B cell (primary cell): ENCODE measurements at regions not wholly inside any gene's neighbourhood (a gene's known extent, or its start where the extent isn't known, plus 50 kb on each side); places are given as distances from the start of the nearest gene placed in this dataset.

Experiments used
- ATAC-seq: fragments of 200-7000 bp; cut with Tn5 transposase; one replicate; pipeline ENCODE4 v1.10.0; 2021; ENCODE audit warnings: low read depth, mild to moderate bottlenecking, moderate number of reproducible peaks, moderate library complexity
- CTCF ChIA-PET: fragments of 350-600 bp; sonication (Branson Sonifier 250); formaldehyde crosslinking; loops from one replicate; lab custom pipeline; 2021; ENCODE audit warnings: antibody characterized with exemption, inconsistent platforms; lab: Charles Lee
- POLR2A ChIA-PET: fragments of 350-600 bp; sonication (Branson Sonifier 250); formaldehyde crosslinking; loops from one replicate; lab custom pipeline; 2021; ENCODE audit warnings: antibody characterized with exemption; lab: Charles Lee
- DNase-seq: peaks from one replicate; pipeline ENCODE4 v3.0.0; 2013
- H2AFZ ChIP-seq: 2 replicates; pipeline ENCODE4 v1.6.1; 2012; ENCODE audit warnings: mild to moderate bottlenecking, low read depth, low read length; ENCODE audit not compliant: insufficient read depth, poor library complexity, severe bottlenecking
- H3K27ac ChIP-seq, 2 donors: 1 replicate in 1 of 2; 2 replicates in 1 of 2; pipeline ENCODE4 v1.5.1; 2012 to 2013; ENCODE audit warnings: low read length in 2 of 2, mild to moderate bottlenecking in 2 of 2, moderate library complexity in 1 of 2
- H3K27me3 ChIP-seq, 4 experiments: fragments of 200-600 bp in 1 of 4; sonication (generic) in 1 of 4; replicated peaks in 1 of 4; 1 replicate in 2 of 4; 2 replicates in 2 of 4; pipeline versions ENCODE4 v1.6.1 to v1.7.0; 2013 to 2016; ENCODE audit warnings: low read length in 3 of 4, mild to moderate bottlenecking in 2 of 4, mixed read lengths in 1 of 4, moderate library complexity in 1 of 4; ENCODE audit not compliant: insufficient read depth in 4 of 4, control insufficient read depth in 3 of 4; ENCODE audit errors: control extremely low read depth in 1 of 4
- H3K36me3 ChIP-seq, 2 experiments: replicated peaks in 1 of 2; 1 replicate in 1 of 2; 2 replicates in 1 of 2; pipeline versions ENCODE4 v1.6.1 to v1.7.1; 2013; ENCODE audit warnings: low read length in 1 of 2; ENCODE audit not compliant: insufficient read depth in 2 of 2, control insufficient read depth in 1 of 2; ENCODE audit errors: control extremely low read depth in 1 of 2, extremely low read depth in 1 of 2
- H3K4me1 ChIP-seq, 2 donors: fragments of 200-600 bp in 1 of 2; sonication (generic) in 1 of 2; 1 replicate in 1 of 2; 2 replicates in 1 of 2; pipeline versions ENCODE4 v1.5.1 to v1.6.1; 2013 to 2017; ENCODE audit warnings: low read length in 2 of 2; ENCODE audit not compliant: control insufficient read depth in 2 of 2, insufficient read depth in 2 of 2
- H3K4me2 ChIP-seq: replicated peaks from 2 replicates; pipeline ENCODE3; 2012; ENCODE audit warnings: mild to moderate bottlenecking, low read depth, low read length; ENCODE audit not compliant: poor library complexity, severe bottlenecking
- H3K4me3 ChIP-seq, 5 experiments: fragments of 200-600 bp in 1 of 5; sonication (generic) in 1 of 5; 1 replicate in 3 of 5; 2 replicates in 2 of 5; pipeline versions ENCODE4 v1.5.1 to v1.7.0; 2011 to 2016; ENCODE audit warnings: low read length in 4 of 5, mild to moderate bottlenecking in 4 of 5, low read depth in 2 of 5, control low read depth in 1 of 5, moderate library complexity in 1 of 5; ENCODE audit not compliant: insufficient read depth in 1 of 5; ENCODE audit errors: control extremely low read depth in 1 of 5, extremely low read depth in 1 of 5
- H3K79me2 ChIP-seq: fragments of 200-600 bp; sonication (generic); one replicate; pipeline ENCODE4 v1.6.0; 2016; ENCODE audit warnings: low read length; ENCODE audit not compliant: control insufficient read depth, insufficient read depth
- H3K9ac ChIP-seq: fragments of 200-600 bp; sonication (generic); 2 replicates; pipeline ENCODE4 v1.6.1; 2017; ENCODE audit warnings: mild to moderate bottlenecking, low read length, moderate library complexity
- H3K9me3 ChIP-seq, 3 donors: one replicate each; pipeline versions ENCODE4 v1.6.1 to v1.7.1; 2013; ENCODE audit warnings: low read length in 2 of 3; ENCODE audit not compliant: control insufficient read depth in 2 of 3, insufficient read depth in 1 of 3; ENCODE audit errors: control extremely low read depth in 1 of 3
- H4K20me1 ChIP-seq: 2 replicates; pipeline ENCODE4 v1.6.0; 2012; ENCODE audit warnings: mild to moderate bottlenecking, low read length; ENCODE audit not compliant: insufficient read depth, control insufficient read depth, poor library complexity, severe bottlenecking
- H3K27ac Mint-ChIP-seq: one replicate; pipeline ENCODE4 v1.8.0; 2021; ENCODE audit warnings: mixed read lengths
- H3K27me3 Mint-ChIP-seq: one replicate; pipeline ENCODE4 v1.8.0; 2021; ENCODE audit warnings: mixed read lengths
- H3K4me1 Mint-ChIP-seq: one replicate; pipeline ENCODE4 v1.8.0; 2021; ENCODE audit warnings: mixed read lengths
- H3K4me3 Mint-ChIP-seq: one replicate; pipeline ENCODE4 v1.8.0; 2021; ENCODE audit warnings: mixed read lengths
- H3K9me3 Mint-ChIP-seq: one replicate; pipeline ENCODE4 v1.8.0; 2022; ENCODE audit warnings: mixed read lengths; ENCODE audit not compliant: insufficient read depth
- EZH2 ChIP-seq: IDR thresholded peaks from 2 replicates; pipeline ENCODE4 v1.6.1; 2012; ENCODE audit warnings: borderline replicate concordance, low read depth, mild to moderate bottlenecking, moderate library complexity, low read length; ENCODE audit not compliant: insufficient read depth, poor library complexity, severe bottlenecking
- WGBS: methylation state at CpG from one replicate; pipeline ENCODE4 v1.1.5; 2013; ENCODE audit warnings: missing lambda C conversion rate; ENCODE audit not compliant: insufficient coverage; 5-methylcytosine and 5-hydroxymethylcytosine counted together
- intact Hi-C: fragments of 100-400 bp; cut with micrococcal nuclease; formaldehyde crosslinking; loops from one replicate; pipeline ENCODE4 v1.10.0; 2022
- TF ChIP-seq, protein P1 (sequence below): fragments of 200-600 bp; IDR thresholded peaks from one replicate; pipeline ENCODE4 v1.8.0; 2022; ENCODE audit warnings: antibody characterized with exemption, mild to moderate bottlenecking

DNA sequence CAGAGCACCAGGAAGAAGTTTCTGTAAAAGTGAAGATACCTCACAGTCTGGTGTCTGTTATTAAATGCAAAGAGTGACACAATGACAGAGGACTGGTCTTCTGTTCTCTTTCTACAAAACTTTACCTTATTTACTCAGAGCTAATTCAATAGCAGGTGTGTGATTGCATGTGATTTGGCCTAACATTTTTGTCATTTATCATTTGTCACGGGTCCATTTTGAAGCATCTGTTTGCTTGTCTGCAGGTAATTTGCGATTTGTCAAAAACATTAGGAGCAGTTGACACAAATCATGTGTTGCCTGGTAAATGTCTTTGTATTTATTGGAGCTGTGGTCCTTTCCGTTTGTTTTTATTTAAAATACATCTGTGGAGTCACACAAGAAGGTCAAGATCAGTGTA is 1232.4 kb downstream of the STIM2 start:
- POLR2A ChIA-PET, result no interaction called here
- H3K27ac Mint-ChIP-seq, result no peak overlapping the region
- no peaks in the 10 kb centered on the region for H3K4me1 ChIP-seq
- H3K9me3 ChIP-seq, result no peaks in the 10 kb centered on the region
- intact Hi-C loops, result no loop called here
- H3K4me3 ChIP-seq, result no peak overlapping the region
- no peaks in the 10 kb centered on the region for H3K27me3 ChIP-seq
- no peak overlapping the region for H2AFZ ChIP-seq
- DNase-seq (no peak), ATAC-seq (no peak)
- no peak for TF ChIP-seq EZH2
- TF ChIP-seq, protein P1, sequence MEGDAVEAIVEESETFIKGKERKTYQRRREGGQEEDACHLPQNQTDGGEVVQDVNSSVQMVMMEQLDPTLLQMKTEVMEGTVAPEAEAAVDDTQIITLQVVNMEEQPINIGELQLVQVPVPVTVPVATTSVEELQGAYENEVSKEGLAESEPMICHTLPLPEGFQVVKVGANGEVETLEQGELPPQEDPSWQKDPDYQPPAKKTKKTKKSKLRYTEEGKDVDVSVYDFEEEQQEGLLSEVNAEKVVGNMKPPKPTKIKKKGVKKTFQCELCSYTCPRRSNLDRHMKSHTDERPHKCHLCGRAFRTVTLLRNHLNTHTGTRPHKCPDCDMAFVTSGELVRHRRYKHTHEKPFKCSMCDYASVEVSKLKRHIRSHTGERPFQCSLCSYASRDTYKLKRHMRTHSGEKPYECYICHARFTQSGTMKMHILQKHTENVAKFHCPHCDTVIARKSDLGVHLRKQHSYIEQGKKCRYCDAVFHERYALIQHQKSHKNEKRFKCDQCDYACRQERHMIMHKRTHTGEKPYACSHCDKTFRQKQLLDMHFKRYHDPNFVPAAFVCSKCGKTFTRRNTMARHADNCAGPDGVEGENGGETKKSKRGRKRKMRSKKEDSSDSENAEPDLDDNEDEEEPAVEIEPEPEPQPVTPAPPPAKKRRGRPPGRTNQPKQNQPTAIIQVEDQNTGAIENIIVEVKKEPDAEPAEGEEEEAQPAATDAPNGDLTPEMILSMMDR, result no peak
- no peak overlapping the region for H3K27ac ChIP-seq
- H3K79me2 ChIP-seq, result no peaks in the 10 kb centered on the region
- H3K9ac ChIP-seq, result no peak overlapping the region
- no peak overlapping the region for H3K4me3 Mint-ChIP-seq
- H3K27me3 Mint-ChIP-seq, result no peaks in the 10 kb centered on the region
- CTCF ChIA-PET, result no interaction called here
- no peaks in the 10 kb centered on the region for H4K20me1 ChIP-seq
- no peaks in the 10 kb centered on the region for H3K4me1 Mint-ChIP-seq
- 95% methylated on average over 2 of the region's 3 CpGs for WGBS
- H3K36me3 ChIP-seq, result no peaks in the 10 kb centered on the region
- no peak overlapping the region for H3K4me2 ChIP-seq
- peaks cover 3% of the 10 kb centered on the region for H3K9me3 Mint-ChIP-seq

DNA sequence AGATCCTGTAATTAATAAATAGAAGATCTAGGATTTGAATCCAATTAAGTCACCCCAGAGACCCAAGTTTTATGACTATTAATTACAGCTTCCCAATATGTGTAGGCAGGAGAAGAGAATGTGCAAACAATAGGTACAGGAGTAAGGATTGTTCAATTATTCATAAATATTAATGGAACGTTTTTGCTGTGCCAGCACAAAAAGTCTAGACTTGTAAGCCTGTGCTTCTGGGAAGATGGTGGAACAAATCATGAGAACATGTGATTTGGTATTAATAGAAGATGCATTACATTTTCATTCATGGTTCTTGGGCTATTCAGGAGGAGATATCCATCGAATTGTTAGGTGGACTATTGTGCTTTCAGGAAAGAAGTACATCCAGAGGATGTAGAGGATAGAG is 1240.9 kb downstream of the STIM2 start:
- Histone ChIP-seq H3K9me3 (no peaks in the 10 kb centered on the region), H3K36me3 (no peaks in the 10 kb centered on the region), H2AFZ (no peak overlapping the region), H3K4me3 (no peak overlapping the region), H3K27ac (no peak overlapping the region), H3K4me2 (no peak overlapping the region), H3K4me1 (no peaks in the 10 kb centered on the region), H3K9ac (no peak overlapping the region), H4K20me1 (no peaks in the 10 kb centered on the region), H3K27me3 (no peaks in the 10 kb centered on the region), H3K79me2 (no peaks in the 10 kb centered on the region)
- TF ChIP-seq, protein P1, result no peak
- no peak for TF ChIP-seq EZH2
- Mint-ChIP-seq H3K9me3 (peaks cover 5% of the 10 kb centered on the region), H3K27ac (no peak overlapping the region), H3K27me3 (no peaks in the 10 kb centered on the region), H3K4me1 (no peaks in the 10 kb centered on the region), H3K4me3 (no peak overlapping the region)
- ChIA-PET POLR2A (no interaction called here), CTCF (no interaction called here)
- intact Hi-C loops, result no loop called here
- WGBS, result no CpG with 5 or more reads among the region's 2 CpGs
- ATAC-seq (no peak), DNase-seq (no peak)
